Activated CD8-positive, alpha-beta T cell treated with anti-CD3 and anti-CD28 coated beads for 36 hours (primary cell): ENCODE measurements at regions not wholly inside any gene's neighbourhood (a gene's known extent, or its start where the extent isn't known, plus 50 kb on each side); places are given as distances from the start of the nearest gene placed in this dataset.

Experiments
- ATAC-seq: fragments of 200-7000 bp; cut with Tn5 transposase; one replicate; pipeline ENCODE4 v1.10.0; 2021; ENCODE audit warnings: mild to moderate bottlenecking, moderate library complexity
- CTCF ChIA-PET: fragments of 350-600 bp; sonication (Branson Sonifier 250); formaldehyde crosslinking; loops from one replicate; lab custom pipeline; 2021; ENCODE audit warnings: antibody characterized with exemption; lab: Charles Lee
- POLR2A ChIA-PET: fragments of 350-600 bp; sonication (Branson Sonifier 250); formaldehyde crosslinking; loops from one replicate; lab custom pipeline; 2021; ENCODE audit warnings: antibody characterized with exemption; lab: Charles Lee
- DNase-seq: peaks from one replicate; pipeline ENCODE4 v3.0.0-alpha.2; 2020
- H3K27ac Mint-ChIP-seq: one replicate; pipeline ENCODE4 v1.8.0; 2021; ENCODE audit warnings: mild to moderate bottlenecking, mixed read lengths
- H3K27me3 Mint-ChIP-seq: one replicate; pipeline ENCODE4 v1.8.0; 2021; ENCODE audit warnings: mixed read lengths
- H3K36me3 Mint-ChIP-seq: one replicate; pipeline ENCODE4 v1.8.0; 2021; ENCODE audit warnings: low read depth, mixed read lengths
- H3K4me1 Mint-ChIP-seq: one replicate; pipeline ENCODE4 v1.8.0; 2021; ENCODE audit warnings: low read depth, mixed read lengths
- H3K4me3 Mint-ChIP-seq: one replicate; pipeline ENCODE4 v1.8.0; 2021; ENCODE audit warnings: mild to moderate bottlenecking, moderate library complexity, mixed read lengths
- H3K9me3 Mint-ChIP-seq: one replicate; pipeline ENCODE4 v1.8.0; 2021; ENCODE audit warnings: mixed read lengths
- intact Hi-C: fragments of 100-400 bp; cut with micrococcal nuclease; formaldehyde crosslinking; loops from one replicate; pipeline ENCODE4 v1.10.0; 2022
- TF ChIP-seq, protein P1 (sequence below): fragments of 200-600 bp; IDR thresholded peaks from one replicate; pipeline ENCODE4 v1.8.0; 2022; ENCODE audit warnings: antibody characterized with exemption, mild to moderate bottlenecking

DNA sequence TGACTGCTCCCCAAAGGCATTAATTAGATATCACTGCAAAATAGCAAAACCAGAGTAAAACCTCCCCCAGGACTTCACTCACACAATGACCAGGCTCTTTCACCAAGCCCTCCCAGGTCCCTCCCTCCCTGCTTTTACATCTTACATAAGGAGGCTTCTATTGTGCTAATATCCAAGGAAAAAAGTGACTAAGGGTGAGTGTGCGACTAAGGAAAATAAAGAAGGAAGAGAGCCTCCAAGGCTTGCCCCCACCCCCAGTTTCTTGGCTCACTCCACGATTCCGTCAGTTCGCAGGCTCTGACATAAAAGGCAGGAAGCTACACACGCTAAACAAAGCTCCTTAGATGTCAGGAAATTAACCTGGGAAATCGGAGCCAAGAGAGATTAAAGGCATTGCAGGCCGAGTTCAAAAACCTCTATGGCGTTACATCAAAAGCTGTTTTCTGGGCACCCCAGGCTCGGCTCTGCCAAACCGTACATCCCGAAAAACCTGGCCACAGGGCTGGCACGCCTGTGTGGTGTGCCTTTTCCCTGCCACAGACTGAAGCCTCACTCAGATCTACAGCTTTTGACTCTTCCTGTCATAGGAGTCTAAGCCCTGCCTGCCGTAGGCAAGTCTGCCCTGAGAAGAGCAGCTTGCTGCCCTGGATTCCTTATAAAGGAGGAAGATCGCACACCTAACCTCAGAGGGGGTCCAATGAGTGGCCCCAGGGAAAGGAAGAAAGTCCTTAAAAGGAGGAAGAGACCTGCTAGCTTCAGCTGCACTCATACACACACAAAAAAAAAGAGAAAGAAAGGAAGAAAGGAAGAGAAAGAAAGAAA lies 67.0 kb upstream of the SERP2 start:
- TF ChIP-seq, protein P1, sequence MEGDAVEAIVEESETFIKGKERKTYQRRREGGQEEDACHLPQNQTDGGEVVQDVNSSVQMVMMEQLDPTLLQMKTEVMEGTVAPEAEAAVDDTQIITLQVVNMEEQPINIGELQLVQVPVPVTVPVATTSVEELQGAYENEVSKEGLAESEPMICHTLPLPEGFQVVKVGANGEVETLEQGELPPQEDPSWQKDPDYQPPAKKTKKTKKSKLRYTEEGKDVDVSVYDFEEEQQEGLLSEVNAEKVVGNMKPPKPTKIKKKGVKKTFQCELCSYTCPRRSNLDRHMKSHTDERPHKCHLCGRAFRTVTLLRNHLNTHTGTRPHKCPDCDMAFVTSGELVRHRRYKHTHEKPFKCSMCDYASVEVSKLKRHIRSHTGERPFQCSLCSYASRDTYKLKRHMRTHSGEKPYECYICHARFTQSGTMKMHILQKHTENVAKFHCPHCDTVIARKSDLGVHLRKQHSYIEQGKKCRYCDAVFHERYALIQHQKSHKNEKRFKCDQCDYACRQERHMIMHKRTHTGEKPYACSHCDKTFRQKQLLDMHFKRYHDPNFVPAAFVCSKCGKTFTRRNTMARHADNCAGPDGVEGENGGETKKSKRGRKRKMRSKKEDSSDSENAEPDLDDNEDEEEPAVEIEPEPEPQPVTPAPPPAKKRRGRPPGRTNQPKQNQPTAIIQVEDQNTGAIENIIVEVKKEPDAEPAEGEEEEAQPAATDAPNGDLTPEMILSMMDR = no peak
- intact Hi-C loops = no loop called here
- Mint-ChIP-seq H3K27me3 (peaks cover 2% of the 10 kb centered on the region), H3K4me3 (no peak overlapping the region), H3K4me1 (peaks cover 30% of the 10 kb centered on the region), H3K27ac (no peak overlapping the region), H3K36me3 (no peaks in the 10 kb centered on the region), H3K9me3 (no peaks in the 10 kb centered on the region)
- CTCF ChIA-PET = no interaction called here
- POLR2A ChIA-PET = interaction anchor here (0.7 kb wide), 1 partner anchor 386 kb away, joined by 3 read pairs; no protein-coding TSS in a partner anchor
- no peak for ATAC-seq
- DNase-seq = no peak

DNA sequence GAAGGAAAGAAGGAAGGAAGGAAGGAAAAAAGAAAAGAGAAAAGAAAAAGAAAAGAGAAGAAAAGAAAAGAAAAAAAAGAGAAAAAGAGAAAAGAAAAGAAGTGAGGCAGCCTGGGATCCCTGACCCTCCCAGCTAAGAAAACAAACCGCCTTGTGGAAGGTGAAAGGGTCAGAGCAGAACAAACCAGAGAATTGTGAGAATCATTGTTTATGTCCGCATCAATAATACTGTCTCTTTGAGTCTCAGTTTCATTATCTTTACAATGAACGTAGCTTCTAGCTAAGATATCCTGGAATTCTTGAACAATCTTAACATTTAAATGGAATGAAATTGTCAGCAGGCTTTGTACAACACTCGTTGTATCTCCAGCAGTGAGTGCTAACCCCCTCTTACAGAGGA lies 66.4 kb upstream of the SERP2 start:
- intact Hi-C loops = no loop called here
- POLR2A ChIA-PET = no interaction called here

DNA sequence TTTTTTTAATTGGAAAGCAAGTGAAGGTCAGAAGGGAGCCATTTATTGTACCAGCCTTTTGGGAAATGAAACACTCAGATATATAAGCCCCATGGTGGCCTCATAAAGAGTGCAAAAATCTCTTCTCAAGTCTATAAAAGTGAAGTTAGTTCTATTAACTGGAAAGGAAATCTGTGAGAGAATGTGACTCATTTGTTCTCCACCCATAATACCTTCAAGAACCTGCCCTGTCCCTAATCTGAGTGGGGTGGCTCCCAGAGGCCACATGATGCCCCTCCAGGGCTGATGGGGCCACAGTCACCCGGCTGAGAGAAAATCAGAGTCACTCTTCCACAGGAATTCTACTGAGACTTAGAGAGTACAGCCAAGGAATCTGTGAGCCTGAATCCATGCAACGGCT lies 65.8 kb upstream of the SERP2 start:
- no peak overlapping the region for H3K4me3 Mint-ChIP-seq
- ATAC-seq (no peak), DNase-seq (no peak)
- peaks cover 26% of the 10 kb centered on the region for H3K4me1 Mint-ChIP-seq
- peaks cover 2% of the 10 kb centered on the region for H3K27me3 Mint-ChIP-seq
- H3K9me3 Mint-ChIP-seq = no peaks in the 10 kb centered on the region
- H3K36me3 Mint-ChIP-seq = no peaks in the 10 kb centered on the region
- intact Hi-C loops = no loop called here
- ChIA-PET POLR2A (no interaction called here), CTCF (no interaction called here)
- TF ChIP-seq, protein P1 = no peak
- no peak overlapping the region for H3K27ac Mint-ChIP-seq

More for the DNA sequence above, 66.4 kb upstream of the SERP2 start:
- TF ChIP-seq, protein P1 = peak; percentile 27
- H3K4me3 Mint-ChIP-seq = no peak overlapping the region
- no peak overlapping the region for H3K27ac Mint-ChIP-seq
- H3K27me3 Mint-ChIP-seq = peaks cover 2% of the 10 kb centered on the region
- no peaks in the 10 kb centered on the region for H3K36me3 Mint-ChIP-seq
- no peaks in the 10 kb centered on the region for H3K9me3 Mint-ChIP-seq
- CTCF ChIA-PET = no interaction called here
- DNase-seq (no peak), ATAC-seq (no peak)
- peaks cover 25% of the 10 kb centered on the region for H3K4me1 Mint-ChIP-seq

DNA sequence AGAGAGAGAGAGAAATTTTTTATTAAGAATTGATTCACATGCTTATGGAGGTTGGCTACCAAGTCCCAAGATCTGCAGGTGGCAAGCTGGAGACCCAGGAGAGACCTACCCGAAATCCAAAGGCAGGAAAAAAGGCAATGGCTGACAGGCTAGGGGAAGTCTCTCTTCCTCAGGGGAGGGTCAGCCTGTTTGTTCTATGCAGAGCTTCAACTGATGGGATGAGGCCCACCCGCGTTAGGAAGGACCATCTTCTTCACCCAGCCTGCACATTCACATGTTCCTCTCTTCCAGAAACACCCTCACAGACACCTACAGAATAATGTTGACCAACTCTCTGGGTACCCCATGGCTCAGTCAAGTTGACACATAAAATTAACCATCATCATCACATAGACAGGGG lies 65.3 kb upstream of the SERP2 start:
- Mint-ChIP-seq H3K9me3 (no peaks in the 10 kb centered on the region), H3K27ac (no peak overlapping the region), H3K36me3 (no peaks in the 10 kb centered on the region), H3K4me1 (peaks cover 27% of the 10 kb centered on the region), H3K4me3 (no peak overlapping the region), H3K27me3 (peaks cover 4% of the 10 kb centered on the region)
- TF ChIP-seq, protein P1 = no peak
- ChIA-PET POLR2A (no interaction called here), CTCF (no interaction called here)
- intact Hi-C loops = no loop called here
- no peak for ATAC-seq
- no peak for DNase-seq
